HG03280 (cell line): ENCODE measurements at regions not wholly inside any gene's neighbourhood (a gene's known extent, or its start where the extent isn't known, plus 50 kb on each side); places are given as distances from the start of the nearest gene placed in this dataset.
"Not testable (repeated sequence)": the region's sequence is repeated elsewhere in the genome, so short reads cannot be mapped to it uniquely, and the experiment has no call there.

Source experiments
- ATAC-seq: cut with Tn5 transposase; IDR thresholded peaks from one replicate; pipeline ENCODE4 v1.9.1; 2021; ENCODE audit warnings: mild to moderate bottlenecking, moderate library complexity; ENCODE audit not compliant: unreplicated experiment

DNA sequence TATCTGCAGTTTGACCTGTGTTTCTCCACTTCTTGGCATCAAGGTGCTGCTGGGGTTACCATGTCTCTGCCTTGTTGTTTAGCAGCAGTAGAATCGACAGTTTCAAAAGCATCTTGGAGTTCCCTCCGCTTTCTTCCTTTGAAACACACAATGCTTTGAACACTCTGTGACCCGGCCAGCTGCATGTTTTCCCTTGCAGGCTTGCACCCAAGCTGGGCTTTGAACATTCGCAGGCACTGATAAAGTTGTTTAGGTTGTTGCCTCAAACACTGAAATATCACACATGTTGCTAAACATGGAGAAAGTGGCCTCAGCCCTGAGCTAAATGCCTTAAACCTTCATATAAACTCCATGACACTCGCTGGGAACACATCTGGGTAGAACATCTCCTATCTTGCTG lies 251.7 kb downstream of the TSN start:
- ATAC-seq, result no peak

DNA sequence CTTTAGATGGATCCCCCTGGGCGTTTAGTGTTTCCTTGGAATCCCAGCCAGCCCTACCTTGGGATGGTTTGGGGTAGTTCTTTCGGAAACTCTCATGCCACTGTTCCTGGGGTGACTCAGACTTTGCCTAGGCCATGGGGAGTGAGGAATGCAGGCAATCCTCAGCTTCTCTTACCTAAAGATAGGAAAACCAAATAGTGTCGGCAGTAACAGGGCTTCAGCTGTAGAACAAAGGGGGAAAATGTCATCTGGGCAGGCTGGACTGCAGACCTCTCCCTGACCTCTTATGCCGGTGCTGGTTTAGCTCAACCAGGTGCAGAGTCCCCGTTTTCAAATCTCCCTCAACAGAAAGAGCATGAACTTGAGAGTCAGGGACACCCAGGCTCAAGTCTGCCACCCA lies 252.1 kb downstream of the TSN start:
- ATAC-seq, result no peak

DNA sequence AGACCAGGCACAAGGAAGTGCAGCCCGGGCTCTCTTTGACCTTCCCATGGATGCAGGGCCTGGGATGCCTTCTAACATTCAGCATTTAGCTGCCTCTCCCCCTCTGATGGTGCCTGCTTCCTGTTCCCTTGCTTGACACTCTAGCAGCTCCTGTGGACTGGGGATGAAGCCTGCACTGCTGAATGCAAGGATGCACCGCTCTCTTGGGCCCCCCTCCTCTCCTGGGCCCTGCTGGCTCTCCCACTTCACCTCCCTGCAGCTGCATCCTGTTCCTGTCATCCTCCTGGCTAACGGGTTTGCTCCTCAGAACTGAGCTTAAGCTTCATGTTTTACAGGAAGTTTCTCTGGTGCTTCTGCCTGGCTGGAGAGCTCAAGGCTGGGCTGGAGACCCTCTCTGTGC lies 254.1 kb downstream of the TSN start:
- no peak for ATAC-seq

DNA sequence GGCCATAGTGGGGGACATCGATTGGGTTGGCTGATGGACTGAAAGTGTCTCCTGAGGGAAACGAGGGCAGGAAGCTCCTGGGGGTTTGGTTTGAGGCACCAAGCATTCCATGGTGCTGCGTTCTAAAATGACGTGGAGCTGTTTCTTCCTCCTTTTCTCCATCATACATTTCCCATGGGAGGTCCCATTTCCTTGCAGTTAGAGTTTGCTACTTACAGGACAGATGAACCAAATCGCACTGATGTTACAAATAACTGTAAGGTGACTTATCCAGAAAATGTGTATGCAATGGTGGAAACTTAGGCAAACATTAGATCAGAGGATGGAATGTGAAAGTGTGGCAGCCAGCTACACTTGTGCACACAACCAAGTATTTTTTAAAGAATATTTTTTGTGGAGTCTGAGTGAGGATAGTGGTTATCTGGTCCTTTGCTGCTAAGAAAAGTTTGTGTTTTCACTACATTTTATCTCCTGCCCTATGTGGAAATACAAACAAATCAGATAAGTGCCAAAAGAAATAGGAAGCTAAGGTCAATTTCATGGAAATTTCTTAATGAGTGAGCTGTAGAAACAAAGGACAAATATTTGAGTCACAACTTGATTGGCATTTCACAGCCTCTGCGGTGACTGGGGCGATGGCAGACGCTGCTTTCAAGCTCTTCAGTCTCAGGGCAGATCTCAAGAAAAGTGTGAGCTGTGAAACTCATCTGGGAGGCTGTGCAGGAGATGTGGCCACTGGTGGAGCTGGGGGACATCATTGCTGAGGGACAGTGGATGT lies 256.2 kb downstream of the TSN start:
- no peak for ATAC-seq

DNA sequence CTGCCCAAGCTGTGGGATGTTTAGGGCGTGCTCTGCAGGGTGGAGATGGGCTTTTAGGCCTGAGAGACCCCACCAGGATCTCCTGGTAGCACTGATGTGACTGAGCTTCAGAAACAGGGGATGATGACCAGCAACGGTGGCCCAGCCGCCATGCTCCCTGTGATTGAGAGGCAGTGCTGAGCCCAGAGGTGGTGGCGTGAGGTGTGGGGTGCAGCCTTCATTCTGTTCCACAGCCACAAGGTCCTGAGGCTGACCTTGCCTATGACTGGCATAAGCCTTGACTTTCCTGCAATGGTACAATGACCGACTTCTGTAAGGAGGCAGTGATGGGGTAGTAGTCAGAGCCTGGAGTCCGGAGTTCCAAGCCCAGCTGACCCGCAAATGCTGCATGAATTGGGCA lies 263.3 kb downstream of the TSN start:
- no peak for ATAC-seq

DNA sequence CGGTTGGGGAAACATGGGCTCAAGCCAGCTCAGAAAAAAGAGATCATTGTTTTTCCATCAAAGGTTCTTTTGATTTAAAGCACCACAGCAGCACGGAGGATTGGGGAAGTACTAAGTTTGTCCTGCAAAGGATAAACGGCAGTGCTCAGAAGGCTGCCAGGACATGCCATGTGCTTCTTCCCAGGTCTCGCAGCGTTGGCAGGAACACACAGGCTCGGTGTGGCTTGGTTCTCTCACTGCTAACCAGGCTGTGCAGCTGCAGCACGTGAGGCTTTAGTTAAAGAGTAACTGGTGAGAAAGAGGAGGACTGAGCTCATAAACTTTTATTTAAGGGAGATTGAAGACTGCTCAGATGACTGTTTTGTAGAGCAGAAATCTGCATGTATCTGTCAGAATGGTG lies 264.3 kb downstream of the TSN start:
- ATAC-seq, result no peak

DNA sequence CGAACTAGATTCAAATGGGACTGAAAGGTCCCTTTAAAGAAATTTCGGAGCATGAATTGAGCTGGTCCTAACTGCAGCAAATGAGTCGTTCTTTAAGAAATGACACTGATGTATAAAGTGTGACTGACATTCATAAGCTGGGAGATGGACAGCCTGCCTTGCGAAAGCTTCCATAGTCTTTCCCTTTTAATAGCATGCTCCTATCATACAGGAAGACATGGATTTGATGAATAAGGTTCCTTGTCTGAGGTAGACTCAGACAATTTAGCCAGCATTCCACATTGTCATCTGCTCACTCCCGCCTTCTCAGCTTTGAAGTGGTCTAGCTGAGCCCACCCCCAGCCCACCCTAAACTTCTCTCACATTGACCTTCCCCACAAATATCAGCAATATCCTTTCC lies 264.9 kb downstream of the TSN start:
- ATAC-seq, result no peak

DNA sequence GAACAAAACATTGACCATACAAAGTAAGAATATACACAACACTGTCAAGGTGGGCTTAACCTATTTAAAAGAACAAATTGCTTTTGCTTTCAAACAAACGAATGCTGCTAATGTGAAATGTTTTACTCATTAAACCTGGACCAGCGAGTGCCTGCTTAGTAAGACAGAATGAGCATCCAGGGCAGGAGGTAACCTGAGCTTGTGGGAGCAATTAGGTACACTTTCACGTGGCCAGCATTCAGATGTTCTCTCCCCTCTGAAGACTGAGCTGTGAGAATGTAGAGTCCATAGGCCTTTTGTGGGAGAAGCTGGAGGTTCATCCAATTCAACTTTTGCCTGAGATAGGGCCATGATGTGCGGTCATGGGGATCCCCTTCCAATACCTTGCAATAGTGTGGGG lies 266.5 kb downstream of the TSN start:
- ATAC-seq, result no peak

DNA sequence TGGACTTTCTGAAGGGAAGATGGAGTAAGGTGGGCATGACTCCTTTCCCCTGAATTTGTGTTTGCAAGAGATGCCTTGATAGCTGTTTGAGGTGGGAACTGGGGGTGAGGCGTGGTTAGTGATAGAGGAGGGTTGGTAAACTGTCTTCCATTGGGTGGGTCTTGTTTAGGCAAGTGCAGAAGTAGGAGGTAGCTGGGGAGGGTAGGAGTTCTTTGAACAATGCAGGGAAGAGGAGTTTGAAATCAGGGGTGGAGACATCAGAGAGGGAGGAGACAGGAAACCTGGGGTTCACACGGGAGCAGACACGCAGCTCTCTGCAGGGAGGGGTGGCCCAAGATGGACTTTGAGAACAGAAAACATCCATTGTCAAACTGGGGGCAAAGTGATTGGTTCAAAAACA lies 267.1 kb downstream of the TSN start:
- no peak for ATAC-seq

DNA sequence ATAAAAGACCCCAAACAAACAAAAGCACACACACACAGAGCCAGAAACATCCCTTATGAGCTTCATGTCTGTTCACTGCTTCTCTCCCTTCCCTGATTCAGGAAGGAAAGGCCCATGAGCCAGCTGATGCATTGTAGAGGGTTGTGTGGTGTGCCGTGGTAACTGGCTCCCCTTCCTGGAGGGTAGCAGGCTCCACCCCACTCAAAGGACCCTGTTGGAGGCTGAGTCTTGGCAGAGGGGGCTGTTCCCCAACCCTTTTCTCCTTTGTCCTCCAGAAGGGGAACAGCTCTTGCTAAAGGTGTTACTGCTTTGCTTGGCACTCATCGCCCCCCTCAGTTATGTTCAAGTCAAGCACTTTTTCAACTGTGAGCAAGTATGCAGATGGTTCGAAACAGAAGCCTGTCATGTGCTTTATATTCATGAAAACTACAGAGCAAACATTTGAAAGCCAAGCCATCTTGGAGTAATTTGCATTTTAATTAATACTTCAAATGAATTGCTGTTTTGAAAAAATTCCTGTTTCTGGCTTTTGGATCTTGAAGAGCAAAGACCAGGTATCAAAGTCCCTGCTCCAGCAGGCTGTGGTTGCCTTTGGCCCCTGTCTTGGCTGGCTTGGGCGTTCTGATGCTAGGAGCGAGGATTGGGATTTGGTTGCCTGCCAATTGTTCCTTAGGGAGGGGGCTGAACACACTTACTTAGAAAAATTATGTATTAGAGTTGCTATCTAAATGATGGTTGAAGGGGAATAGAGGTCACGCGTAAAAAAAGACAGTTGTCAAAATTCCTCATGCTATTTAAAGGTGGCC lies 267.8 kb downstream of the TSN start:
- no peak for ATAC-seq

DNA sequence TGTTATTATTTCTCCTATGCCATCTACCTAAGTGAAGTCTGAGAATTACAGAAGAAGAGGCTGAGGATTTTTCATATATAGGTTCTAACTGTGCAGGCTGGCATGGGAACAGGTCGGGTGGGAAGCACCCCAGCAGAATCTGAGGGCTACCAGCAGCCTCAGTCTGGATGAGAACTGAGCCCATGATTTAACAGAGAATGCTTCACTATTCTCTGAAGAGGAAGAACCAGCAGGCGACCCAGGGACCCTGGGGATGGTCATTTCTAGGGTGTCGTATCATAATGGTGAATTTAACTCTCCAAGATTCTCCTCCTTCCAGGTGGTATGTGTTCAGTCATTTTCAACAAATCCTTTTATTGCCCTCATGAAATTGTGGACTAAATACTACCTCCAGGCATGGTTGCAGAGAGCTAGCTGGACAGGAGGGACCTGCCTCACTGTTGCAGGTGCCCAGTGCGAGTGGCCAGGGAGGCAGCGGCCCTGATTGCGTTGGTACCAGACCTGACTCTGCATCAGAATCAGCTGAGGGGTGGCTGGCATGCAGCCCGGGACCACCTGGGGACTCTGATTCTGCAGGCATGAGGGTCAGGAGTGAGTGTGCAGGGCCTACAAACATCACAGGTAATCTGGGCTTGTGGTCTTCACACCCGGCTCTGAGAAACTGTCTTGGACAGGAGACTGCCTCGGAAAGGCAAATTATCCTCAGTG lies 272.2 kb downstream of the TSN start:
- no peak for ATAC-seq

DNA sequence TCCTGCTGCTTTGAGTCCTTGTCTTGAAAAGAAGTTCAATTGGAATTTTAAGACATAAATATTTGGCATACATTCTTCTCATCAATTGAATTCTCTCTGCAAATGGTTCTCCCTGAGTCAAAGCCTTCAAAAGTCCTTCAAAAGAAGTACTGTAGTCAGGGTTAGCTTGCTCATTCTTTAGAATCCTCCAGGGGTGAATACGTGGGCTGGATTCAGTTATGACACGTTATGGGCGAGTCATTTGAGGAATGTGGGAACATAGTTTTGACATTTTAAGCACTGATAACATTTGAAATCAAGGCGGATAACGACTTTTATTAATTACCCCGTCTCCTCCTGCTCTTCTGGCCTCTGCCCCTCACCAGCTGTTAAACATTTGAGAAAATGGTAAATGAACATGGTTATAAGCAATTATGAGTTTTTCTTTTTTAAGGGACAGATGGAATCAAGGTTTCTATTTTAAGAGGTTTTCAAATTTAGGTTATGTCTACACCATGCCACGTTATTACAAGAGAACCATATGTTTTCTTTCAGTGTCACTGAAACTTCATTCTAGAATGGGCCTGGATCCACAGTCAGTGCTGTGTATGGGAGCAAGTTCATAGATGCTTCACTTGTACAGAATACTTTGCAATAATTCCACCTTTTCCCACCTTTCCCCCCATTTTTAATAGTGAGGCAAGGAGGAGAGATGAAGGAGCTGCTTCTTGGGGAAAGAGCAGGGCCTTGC lies 273.1 kb downstream of the TSN start:
- no peak for ATAC-seq

DNA sequence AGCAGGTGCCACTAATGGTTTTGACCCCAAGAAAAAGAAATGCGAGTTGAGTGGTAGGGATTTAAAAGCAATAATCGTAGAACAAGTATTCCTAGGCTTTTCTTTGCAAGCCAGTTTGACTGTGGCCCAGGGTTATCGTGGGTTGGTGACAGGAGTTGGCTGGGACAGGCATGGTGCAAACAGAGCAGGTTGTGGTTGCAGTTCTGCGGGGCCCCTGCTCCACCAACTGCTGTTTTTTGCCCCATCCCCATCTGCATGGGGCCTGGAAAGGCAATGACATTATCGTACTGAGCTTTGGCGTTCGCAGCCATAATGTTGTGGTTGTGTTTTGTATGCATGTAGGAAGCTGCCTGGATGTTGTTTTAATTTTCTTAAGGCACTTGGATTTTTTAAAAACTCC lies 274.0 kb downstream of the TSN start:
- ATAC-seq, result no peak

DNA sequence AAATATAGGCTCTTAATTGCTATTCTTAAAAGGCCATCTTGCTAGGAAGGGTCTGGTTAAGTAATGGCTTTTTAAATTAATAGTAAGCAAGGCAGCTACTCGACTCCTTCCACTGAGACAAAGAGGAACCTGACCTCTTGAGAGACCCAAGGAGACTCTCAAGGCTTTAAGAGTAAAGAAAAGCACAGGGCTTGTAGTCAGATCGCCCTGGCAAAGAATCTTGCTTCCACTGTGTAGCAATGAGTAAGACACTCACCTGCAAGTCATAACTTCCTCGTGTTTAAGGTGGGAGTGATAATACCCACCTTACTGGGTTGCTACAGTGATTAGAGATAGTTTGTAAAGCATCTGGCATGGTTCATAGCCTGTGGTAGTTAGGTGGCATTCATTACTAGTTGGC lies 274.5 kb downstream of the TSN start:
- ATAC-seq, result no peak

DNA sequence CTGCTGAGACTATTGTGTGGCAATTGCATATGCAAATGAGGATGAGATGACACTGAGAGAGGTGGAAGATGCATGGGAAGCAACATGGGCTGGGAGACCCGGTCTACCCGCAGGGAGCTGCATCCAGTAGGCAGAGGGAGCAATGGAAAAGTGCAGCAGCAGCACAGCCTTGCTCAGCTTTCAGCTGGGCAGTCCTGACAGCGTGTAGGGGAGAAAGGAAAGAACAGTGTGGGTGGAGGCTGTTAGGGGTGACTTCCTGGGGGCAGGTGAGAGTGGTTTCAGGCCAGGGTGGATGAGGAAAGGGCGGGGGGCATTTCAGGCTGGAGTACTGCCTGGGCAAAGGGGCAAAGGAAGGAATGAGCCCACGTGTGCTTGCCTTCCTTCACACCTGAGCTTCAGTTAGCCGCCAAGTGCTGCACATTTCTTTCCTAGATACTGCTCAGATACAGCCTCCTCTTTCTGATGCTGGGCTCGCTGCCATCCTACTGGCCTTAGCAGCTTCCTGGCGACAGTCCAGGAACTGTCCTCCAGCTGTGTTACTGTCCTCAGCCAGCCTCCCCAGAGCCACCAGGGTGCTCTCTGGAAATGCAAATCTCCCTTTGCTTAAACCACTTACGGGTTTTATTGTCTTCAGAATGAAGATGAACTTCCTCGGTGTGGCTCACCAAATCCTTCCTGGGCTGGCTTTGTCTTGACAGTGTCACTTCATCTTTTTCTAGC lies 276.3 kb downstream of the TSN start:
- no peak for ATAC-seq

DNA sequence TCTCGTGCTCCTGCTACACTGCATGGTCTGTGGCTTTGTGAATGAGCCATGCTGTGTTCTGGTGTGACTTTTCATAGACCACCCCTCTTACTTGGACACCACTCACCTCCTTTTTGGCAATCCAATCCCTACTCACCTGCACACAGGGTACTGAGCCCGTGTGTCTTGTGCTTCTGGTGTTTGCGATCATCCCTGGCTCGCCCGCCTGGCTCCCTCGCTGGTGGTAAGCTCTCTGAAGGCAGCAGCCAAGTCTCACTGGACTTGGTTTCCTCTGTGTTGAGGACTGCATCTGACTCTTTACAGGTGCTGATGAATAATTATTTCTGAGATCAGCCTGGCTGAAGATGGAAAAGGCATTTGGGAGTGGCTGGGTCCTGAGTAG lies 276.8 kb downstream of the TSN start:
- no peak for ATAC-seq

DNA sequence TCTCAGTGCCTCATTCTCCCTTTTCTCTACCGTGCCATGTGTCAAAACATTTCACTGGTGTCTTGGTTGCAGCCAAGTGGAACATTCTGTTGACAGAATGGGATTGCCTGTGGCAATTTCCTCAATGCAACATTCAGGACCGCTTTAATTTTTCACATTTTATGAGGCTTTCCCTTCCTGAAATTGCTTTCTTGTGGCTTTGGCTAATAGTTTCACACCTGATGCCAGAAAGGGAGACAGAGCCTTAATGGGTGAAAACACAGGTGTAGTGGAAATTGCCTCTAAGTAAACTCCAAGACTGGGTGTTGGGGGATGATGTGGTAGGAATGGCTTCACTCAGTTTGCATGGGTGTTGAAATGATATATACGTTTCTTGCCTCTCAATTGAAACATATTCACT lies 278.3 kb downstream of the TSN start:
- no peak for ATAC-seq

DNA sequence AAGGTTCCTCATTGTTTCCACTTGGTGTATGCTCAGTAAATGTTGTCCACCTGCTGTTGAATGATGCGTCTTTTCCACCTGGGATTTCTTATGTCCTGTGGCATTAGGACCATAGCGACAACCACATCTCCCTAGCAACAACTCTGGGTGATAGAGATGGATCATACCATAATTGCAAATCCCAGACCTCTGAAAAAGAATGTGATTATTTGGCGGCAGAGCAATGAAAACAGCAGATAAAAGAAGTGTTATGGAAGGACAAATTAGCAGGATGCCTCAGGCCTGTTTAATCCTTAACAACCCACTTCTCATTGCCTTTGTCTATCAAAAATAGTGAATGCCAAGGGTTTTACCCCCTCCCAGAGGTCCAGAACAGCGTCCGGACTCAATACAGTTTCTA lies 278.9 kb downstream of the TSN start:
- no peak for ATAC-seq

DNA sequence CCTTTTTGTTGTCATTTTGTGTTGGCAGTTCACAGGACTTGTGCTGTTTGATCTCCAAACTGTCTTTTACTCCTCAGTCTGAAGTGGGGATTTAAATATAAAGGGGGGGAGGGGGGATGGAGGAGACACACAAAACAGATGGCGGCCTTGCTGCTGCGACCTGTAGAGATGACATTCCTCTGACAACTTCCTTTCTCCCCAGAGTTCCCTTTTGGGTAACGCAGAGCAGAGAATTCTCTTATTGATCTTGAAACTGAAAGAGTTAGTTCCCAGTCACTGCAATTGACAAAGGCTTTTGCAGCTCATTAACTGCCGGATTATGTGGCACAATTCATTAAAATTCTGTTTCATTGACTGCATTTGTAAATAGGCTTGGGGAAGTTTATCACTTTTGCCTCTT lies 279.3 kb downstream of the TSN start:
- ATAC-seq, result no peak

DNA sequence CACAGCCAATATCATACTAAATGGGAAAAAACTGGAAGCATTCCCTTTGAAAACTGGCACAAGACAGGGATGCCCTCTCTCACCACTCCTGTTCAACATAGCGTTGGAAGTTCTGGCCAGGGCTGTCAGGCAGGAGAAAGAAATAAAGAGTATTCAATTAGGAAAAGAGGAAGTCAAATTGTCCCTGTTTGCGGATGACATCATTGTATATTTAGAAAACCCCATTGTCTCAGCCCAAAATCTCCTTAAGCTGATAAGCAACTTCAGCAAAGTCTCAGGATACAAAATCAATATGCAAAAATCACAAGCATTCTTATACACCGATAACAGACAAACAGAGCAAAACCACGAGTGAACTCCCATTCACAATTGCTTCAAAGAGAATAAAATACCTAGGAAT lies 283.4 kb downstream of the TSN start:
- not testable (repeated sequence) for ATAC-seq

DNA sequence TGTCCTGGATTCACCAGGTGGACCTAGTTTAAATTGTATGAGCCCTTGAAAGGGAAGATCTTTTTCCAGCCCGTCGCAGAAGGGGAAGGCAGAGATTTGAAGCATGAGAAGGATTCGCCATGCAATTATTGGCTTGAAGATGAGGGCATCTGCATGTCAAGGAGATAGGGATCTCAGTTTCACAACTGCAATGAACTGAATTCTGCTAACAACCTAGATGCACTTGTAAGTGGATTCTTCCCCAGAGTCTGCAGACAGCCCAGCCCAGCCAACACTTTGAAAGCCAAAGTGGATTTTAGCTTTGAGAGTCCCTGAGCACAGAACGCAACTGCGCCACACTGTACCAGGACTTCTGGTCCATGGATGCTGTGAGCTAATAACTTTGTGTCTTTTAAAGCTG lies 286.0 kb downstream of the TSN start:
- no peak for ATAC-seq
